ENCODE measurements at regions not wholly inside any gene's neighbourhood (a gene's known extent, or its start where the extent isn't known, plus 50 kb on each side); places are given as distances from the start of the nearest gene placed in this dataset.

GRCh38 chr5:118778941-118779340 is 209.4 kb downstream of the DTWD2 start:
- no peak for TF ChIP-seq CTCF (IDR thresholded peaks at IDR 0.05; ENCODE audit: borderline replicate concordance, control extremely low read depth, extremely low read depth, insufficient read depth, missing control alignments)
- in situ Hi-C loops (cut with MboI; ENCODE audit: low sequenced_read_pairs, unreplicated experiment), result no loop called here
- DNase-seq (ENCODE audit: low spot score), result no peak

GRCh38 chr5:118777189-118777736 is 211.1 kb downstream of the DTWD2 start:
- in situ Hi-C loops (cut with MboI; ENCODE audit: low sequenced_read_pairs, unreplicated experiment), result no loop called here
- DNase-seq (ENCODE audit: low spot score), result no peak
- TF ChIP-seq CTCF (IDR thresholded peaks at IDR 0.05; ENCODE audit: borderline replicate concordance, control extremely low read depth, extremely low read depth, insufficient read depth, missing control alignments), result no peak

GRCh38 chr5:118776755-118777154 is 211.6 kb downstream of the DTWD2 start:
- in situ Hi-C loops (cut with MboI; ENCODE audit: low sequenced_read_pairs, unreplicated experiment), result no loop called here
- no peak for TF ChIP-seq CTCF (IDR thresholded peaks at IDR 0.05; ENCODE audit: borderline replicate concordance, control extremely low read depth, extremely low read depth, insufficient read depth, missing control alignments)
- DNase-seq (ENCODE audit: low spot score), result no peak

GRCh38 chr5:118775790-118776499 is 212.4 kb downstream of the DTWD2 start:
- DNase-seq (ENCODE audit: low spot score), result no peak
- no peak for TF ChIP-seq CTCF (IDR thresholded peaks at IDR 0.05; ENCODE audit: borderline replicate concordance, control extremely low read depth, extremely low read depth, insufficient read depth, missing control alignments)
- in situ Hi-C loops (cut with MboI; ENCODE audit: low sequenced_read_pairs, unreplicated experiment), result no loop called here

- DNase-seq (ENCODE audit: low spot score), result no peak
- in situ Hi-C loops (cut with MboI; ENCODE audit: low sequenced_read_pairs, unreplicated experiment), result no loop called here
- no peak for TF ChIP-seq CTCF (IDR thresholded peaks at IDR 0.05; ENCODE audit: borderline replicate concordance, control extremely low read depth, extremely low read depth, insufficient read depth, missing control alignments)
These were observed 219.7 kb downstream of the DTWD2 start for GRCh38 chr5:118768607-118769175.

GRCh38 chr5:118762291-118762690 is 226.1 kb downstream of the DTWD2 start:
- no peak for TF ChIP-seq CTCF (IDR thresholded peaks at IDR 0.05; ENCODE audit: borderline replicate concordance, control extremely low read depth, extremely low read depth, insufficient read depth, missing control alignments)
- DNase-seq (ENCODE audit: low spot score), result no peak
- in situ Hi-C loops (cut with MboI; ENCODE audit: low sequenced_read_pairs, unreplicated experiment), result no loop called here
